Osteocyte (in vitro differentiated cells): ENCODE measurements at regions not wholly inside any gene's neighbourhood (a gene's known extent, or its start where the extent isn't known, plus 50 kb on each side); places are given as distances from the start of the nearest gene placed in this dataset.

Experiments
- DNase-seq: peaks from one replicate; pipeline ENCODE4 v3.0.0; 2021; ENCODE audit warnings: mixed read lengths; ENCODE audit not compliant: unreplicated experiment; ENCODE audit errors: extremely low spot score
- H3K27ac Mint-ChIP-seq: one replicate; pipeline ENCODE4 v1.8.0; 2021; ENCODE audit warnings: mild to moderate bottlenecking, mixed read lengths; ENCODE audit not compliant: unreplicated experiment
- H3K27me3 Mint-ChIP-seq: one replicate; pipeline ENCODE4 v1.8.0; 2021; ENCODE audit warnings: mixed read lengths; ENCODE audit not compliant: unreplicated experiment
- H3K36me3 Mint-ChIP-seq: one replicate; pipeline ENCODE4 v1.8.0; 2021; ENCODE audit warnings: mixed read lengths; ENCODE audit not compliant: unreplicated experiment
- H3K4me1 Mint-ChIP-seq: one replicate; pipeline ENCODE4 v1.8.0; 2021; ENCODE audit warnings: mixed read lengths; ENCODE audit not compliant: unreplicated experiment
- H3K4me3 Mint-ChIP-seq: one replicate; pipeline ENCODE4 v1.8.0; 2021; ENCODE audit warnings: mild to moderate bottlenecking, moderate library complexity, mixed read lengths; ENCODE audit not compliant: unreplicated experiment
- H3K9me3 Mint-ChIP-seq: one replicate; pipeline ENCODE4 v1.8.0; 2021; ENCODE audit warnings: mixed read lengths; ENCODE audit not compliant: unreplicated experiment
- CTCF ChIP-seq: fragments of 200-600 bp; sonication (generic); IDR thresholded peaks from 2 replicates; pipeline ENCODE4 v1.5.0; 2021; ENCODE audit warnings: antibody characterized with exemption, mild to moderate bottlenecking, moderate library complexity

GRCh38 chr4:161008527-161008926 lies 1155.3 kb downstream of the FSTL5 start:
- Mint-ChIP-seq H3K36me3 (no peaks in the 10 kb centered on the region), H3K27ac (no peak overlapping the region), H3K9me3 (no peaks in the 10 kb centered on the region), H3K4me1 (no peaks in the 10 kb centered on the region), H3K4me3 (no peak overlapping the region), H3K27me3 (no peaks in the 10 kb centered on the region)
- DNase-seq, result no peak
- no peak for TF ChIP-seq CTCF

- H3K27ac Mint-ChIP-seq, result no peak overlapping the region
- DNase-seq, result no peak
- no peaks in the 10 kb centered on the region for H3K4me1 Mint-ChIP-seq
- no peaks in the 10 kb centered on the region for H3K36me3 Mint-ChIP-seq
- no peak for TF ChIP-seq CTCF
- H3K9me3 Mint-ChIP-seq, result no peaks in the 10 kb centered on the region
- no peaks in the 10 kb centered on the region for H3K27me3 Mint-ChIP-seq
- no peak overlapping the region for H3K4me3 Mint-ChIP-seq
Measured at GRCh38 chr4:161010227-161010626, 1153.6 kb downstream of the FSTL5 start.
